ENCODE measurements at regions not wholly inside any gene's neighbourhood (a gene's known extent, or its start where the extent isn't known, plus 50 kb on each side); places are given as distances from the start of the nearest gene placed in this dataset.

DNA sequence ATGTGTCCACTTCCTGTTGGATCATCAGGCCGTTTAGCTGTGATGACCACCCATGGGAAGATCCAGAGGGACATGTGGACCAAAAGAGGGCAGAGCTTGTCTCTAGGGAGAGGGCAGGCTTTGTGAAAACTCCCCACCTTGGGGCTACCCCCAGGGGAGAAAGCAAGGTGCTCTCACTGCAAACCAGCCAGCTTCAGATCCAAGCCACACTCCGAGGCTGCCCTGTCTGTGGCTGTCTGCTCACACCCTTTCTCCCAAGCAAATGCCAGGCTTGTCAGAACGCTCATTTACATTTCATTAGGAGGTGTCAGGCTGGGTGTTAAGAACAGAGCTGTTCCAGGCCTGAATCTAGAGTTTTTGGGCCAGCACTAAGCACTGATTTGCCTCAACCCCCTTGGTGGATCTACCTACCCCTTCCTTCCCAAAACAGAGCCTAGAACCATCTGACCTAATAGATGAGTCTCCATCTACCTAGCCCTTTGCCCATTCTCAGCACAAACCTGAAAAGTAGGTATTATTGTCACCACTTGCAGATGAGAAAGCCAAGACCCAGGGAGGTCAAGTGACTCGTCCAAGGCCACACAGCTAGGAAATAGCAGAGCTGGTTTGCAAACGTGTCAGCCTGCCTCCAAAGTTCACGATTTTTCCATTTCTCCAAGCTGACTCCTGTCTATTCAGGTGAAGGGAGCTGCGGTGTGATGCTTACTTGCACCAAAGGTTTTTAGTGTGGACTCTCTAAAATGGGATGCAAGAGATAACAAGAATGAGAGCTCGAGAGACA lies 130.9 kb downstream of the EMX2 start:
- no peak for DNase-seq

DNA sequence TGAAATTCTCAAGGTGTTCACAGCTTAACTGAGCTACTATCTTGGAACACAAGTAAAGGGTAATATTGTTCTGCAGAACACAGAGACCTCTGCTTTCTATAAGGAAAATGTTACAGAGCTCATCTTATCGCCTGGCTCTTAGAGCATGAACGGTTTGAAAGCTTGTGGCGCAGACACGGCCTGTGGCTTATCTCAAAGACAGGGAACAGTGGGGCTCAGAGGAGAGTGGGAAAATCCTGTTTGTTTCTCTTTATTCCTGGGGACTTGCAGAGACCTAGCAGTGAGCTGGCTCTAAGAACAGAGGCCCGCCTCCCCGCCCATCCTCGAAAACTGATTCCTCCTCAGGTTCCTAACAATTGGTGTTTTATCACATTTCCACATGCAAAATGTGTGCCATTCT lies 131.7 kb downstream of the EMX2 start:
- no peak for DNase-seq

DNA sequence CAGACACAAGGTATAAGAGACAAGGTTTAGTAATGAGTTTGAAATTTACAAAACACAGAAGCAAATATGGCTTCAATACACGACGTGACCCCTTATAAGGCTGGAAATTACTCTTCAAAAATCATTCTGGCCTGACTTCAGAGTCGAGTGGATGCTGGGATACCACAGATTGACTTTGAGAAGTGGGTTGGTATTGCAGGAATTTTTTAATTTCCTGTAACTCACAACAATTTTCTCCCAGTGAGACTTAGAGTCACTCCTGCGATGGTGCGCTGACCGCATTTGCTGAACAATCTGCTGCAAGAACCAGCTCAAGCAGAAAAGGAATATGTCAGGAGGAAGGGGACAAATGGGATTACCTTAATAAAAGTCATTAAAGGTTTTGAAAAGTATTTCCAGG lies 132.1 kb downstream of the EMX2 start:
- DNase-seq, result no peak

DNA sequence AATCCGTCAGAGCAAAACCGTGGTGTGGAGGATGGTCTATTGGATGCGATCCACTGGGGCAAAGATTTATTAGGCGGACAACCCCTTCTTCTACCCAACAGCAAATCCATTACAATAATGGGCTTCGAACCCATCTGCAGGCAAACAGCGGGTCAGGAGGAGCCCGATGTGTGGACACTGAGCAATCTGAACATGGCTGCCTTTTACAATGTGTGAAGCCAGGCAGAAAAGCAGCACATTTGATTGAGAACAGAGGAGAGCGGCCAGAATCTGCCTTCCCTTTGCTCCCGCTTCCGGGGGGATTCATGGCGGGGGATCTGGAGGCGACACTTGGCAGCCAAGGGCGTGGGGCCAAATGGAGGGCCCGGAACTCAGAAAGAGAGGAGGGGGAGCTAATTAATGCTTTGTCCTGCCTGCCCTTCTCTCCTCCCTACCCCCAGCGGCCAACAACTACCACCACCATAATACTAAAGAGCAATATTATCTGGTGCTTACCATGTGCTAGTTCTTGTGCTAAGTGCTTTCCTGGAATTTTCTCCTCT lies 133.0 kb downstream of the EMX2 start:
- DNase-seq, result no peak

DNA sequence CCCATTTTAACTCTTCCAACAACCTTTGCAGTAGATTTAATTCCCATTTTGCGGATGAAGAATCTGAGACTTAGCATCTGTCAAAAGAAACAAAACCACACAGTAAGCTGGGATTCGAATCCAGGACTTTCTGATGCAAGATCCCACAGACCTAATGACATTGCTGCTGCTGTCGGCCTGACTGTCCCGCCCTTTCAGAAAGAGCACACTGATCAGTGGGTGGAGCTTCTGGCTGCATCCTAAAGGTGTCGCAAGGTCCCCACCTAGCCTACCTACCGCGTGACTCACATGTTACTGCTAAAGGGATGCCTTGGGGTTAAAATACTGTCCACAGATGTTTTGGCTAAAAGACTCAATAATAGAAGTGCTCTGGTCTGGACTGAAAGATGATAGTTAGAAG lies 134.7 kb downstream of the EMX2 start:
- no peak for DNase-seq

DNA sequence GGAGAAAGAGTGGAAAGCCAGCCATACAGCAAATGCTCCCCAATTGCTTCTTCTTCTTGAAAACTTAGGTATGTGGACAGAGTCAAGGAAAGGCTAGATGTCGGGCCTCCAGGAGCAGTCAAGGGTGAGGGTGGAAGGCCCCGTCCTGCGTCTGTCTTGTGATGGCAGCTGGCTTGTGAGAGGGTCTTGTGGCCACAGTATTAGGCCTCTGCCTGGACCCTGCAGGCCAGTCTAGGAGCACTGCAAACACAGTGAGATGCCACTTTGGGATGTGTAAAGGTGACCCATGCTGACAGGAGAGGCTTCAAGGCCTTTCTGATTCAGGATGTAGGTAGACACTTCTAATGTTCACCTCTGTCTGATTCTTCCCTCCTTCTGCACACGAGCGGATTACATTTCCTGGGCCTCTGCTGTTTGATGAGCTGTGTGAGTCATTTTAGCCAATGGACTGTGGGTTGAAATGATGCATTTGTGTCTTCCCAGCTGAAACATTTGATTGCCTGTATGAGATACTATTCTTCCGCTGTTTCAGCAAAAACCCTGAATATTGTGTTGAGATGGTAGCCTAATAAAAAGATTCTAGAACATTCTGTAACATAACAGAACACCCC lies 135.4 kb downstream of the EMX2 start:
- no peak for DNase-seq

DNA sequence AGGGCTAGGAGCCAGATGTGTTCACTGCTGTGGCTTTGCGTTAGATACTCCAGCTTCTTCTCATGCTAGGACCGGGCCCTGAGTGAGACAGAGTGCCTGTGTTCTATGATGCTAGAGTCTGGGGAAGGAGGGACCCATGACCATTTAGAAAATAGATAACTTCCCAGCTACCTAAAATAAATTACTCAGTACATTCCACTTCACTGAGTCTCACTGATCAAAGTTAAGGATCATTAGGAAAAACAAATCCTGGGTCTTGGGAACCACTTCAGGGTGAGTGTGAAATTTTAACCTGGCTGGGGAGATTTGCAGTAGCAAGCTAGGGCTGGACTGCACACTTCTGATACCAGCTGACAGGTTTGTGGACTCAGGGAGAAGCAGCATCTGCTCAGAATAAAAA lies 138.1 kb downstream of the EMX2 start:
- DNase-seq, result no peak

DNA sequence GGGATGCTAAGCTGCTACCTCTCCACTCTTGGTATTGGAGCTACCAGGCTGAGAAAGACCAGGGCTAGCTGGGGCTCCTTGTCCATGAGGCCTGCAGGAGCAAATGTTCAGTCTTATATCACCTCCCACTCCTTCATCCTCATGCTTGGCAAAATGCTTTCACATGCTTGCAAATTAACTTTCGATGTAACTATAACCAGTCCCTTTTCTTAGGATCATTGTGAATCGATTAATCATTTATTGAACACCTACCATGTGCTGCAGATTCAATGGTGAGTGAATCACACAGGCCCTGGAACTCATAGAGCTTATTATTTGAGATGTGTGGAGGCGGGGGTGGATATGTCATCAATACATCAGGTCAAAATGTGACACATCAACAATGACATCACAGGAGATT lies 138.6 kb downstream of the EMX2 start:
- no peak for DNase-seq

DNA sequence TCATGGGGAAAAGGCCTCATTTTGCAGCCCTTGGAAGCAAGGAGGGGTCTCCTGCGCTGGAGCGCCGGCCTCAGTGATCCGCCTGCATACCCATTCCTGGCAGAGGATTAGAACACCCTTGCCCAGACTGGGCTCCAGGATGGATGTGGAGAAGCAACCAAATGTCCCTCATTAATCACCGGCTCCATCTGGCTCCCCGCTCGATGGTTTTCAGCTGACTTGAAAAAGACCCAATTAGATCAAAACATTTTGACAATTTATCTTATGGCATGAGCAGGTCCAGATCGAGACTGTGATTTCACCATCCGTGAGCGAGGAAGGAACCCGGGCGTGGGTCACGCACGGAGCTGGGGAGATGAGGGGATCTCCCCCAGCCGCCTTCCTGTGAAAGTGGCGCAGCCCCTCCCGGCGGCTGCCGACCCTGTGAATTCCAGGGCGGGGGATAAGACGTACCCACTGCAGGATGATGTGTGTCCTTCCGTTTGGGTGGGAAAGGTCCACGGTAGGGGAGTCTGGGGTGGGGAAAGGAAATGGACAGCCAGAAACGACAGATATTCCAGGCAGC lies 141.6 kb downstream of the EMX2 start:
- no peak for DNase-seq

DNA sequence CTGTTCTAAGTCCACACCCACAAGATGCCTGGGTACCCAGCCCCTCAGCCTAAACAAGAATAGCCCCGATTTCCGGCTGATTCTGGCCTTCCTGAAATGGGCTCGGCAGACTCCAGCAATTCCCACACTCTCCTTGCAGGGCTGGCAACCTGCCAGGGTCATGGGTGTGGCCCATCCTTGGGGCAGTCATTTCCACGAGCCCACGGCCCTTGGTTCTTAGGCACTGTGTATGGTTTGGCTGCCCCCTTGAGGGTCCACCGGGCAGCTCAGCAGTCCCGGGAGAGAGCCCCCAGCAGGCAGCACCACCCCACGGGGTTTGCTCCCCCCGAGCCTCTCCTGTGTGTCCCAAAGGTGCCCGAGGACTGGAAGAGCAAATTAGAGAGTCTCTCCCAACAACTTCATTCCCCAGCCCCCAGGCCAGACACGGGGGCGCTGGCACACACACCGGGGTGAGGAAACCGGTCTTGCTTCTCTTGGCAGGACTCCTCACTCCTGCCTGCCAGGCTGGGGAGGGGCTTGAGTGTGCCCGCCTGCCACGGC lies 142.2 kb downstream of the EMX2 start:
- DNase-seq, result no peak

DNA sequence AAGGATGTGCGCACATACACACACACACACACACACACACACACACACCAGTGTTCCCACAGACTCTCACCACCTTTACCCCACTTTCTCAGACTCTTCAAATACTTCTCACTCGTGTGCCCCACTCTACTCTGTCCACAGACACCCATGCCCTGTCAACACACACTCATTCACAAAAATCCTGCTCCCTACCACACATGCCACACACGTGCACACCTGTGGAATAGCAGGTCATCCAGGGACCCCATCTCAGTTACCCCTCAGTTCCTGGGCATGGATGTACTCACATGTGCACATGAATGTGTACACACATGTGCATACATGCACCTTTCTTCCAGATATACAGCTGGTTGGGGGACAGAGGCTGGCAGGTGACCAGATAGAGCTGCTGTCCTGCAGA lies 142.9 kb downstream of the EMX2 start:
- DNase-seq, result no peak

DNA sequence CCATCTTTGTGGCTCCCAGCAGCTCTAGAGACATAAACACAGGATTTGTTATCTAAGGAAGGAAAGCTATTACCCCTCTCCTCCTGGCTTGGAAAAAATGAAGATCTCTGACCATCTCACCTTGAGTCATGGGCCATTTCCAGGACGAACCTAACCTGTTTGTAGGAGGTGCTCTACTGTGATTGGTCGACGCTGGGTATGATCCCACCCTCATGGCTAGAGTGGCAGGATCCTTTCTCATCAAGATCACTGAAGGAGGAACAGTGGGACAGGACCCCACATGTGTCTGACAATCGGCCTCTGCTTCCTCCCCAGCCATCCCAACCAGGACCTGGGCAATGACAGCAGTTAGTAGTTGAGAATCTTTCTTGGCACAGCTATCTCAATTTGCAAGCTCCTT lies 144.1 kb downstream of the EMX2 start:
- no peak for DNase-seq

DNA sequence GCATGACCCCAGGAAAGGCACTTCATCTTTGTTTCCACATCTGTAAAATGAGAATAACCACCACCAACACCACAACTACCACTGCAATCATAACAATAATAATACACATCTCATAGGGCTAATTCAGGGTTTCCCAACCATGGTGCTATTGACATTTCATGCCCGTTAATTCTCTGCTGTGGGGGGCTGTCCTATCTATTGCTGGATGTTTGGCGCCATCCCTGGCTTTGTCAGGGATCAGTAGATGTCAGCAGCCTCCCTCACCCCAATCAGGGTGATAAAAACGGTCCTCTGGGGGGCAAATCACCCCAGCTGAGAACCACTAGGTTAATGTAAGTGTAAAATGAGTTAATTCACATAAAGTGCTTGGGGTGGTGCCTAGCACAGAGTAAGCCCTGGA lies 145.8 kb downstream of the EMX2 start:
- no peak for DNase-seq

DNA sequence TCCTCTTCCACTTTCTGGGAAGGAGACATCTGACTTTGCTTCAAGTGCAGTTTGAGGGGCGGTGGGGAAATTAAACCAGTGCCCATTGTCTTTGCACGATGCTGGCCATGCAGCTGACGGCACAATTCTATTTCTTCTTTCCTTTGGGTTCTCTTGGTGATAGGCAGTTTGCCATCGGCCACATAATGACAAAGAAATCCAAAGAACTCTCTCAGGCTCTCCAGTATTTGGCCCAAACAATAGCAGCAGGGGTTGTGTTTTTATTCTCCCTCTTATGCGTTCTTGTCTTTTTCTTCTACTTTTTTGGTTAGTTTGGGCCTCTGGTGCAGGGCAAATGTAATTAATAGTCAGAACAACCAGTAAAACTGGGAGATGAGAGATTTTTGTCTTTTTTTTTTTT lies 147.0 kb downstream of the EMX2 start:
- no peak for DNase-seq

DNA sequence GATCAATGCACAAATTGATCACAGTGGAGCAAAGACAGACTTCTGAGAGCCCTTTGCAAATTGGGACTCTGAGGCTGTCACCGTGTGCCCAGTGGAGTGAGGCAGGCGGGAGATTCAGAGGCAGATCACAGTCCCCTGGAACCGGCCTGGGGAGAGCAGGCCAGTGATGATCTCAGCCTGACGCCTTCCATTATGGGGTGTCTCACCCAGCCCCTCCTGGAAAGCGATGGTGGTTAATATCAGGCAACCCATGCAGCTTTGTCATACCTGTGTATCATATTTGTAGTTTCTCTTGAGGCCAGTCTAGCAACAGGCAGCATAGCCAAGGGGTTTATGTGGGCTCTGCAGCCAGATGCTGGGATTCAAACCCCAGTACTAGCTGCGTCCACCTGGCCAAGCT lies 147.8 kb downstream of the EMX2 start:
- DNase-seq, result no peak

DNA sequence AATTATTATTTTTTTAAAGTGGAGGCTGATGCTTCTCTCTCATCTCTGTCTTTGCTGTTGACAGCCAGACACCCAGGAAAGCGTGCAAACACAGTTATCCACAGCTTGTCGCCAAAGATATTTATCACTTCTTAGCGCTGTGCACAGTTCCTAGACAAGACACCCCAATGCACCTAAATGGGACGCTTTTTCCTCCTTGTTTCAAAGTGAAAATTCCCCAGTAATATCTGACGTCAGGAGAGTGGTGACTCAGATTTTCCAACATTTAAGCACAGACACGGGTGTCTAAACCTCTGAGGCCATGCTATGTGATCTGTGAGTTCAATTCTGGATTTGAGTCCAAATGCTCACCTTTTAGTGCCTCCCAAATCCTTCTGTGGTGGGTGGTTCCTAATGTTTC lies 151.6 kb downstream of the EMX2 start:
- DNase-seq, result no peak

DNA sequence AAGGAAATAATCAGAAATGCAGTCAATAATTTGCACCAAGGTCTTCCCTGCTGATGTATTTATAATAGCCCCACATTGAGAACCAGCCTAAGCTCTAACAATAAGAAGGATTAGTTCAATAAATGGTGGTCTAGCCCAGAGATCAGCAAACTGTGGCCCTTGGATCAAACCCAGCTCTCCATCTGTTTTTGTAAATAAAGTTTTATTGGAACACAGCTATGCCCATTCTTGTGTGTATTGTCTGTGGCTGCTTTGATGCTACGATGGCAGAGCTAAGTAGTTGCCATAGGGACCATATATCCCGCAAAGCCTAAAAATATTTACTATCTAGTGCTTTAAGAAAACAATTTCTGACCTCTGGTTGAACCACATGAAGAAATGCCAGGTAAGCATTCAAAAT lies 154.9 kb downstream of the EMX2 start:
- no peak for DNase-seq

DNA sequence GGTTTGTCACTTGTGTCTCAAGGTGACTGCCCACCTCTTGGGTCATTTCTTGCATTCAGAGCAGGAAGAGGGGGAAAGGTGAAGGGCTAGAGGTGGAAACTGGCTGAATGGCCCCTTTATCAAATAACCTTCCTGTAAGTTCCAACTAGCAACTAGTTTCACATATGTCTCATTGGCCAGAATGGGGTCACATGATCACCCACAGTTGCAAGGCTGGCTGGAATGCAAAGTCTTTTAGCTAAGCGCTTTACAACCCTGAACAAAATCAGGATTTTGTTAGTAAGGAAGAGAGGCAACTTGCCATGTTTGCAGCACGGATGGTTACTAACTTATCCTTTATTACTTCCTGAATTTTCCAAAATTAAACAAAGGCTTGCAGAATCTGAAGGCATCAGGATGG lies 156.3 kb downstream of the EMX2 start:
- DNase-seq, result no peak

DNA sequence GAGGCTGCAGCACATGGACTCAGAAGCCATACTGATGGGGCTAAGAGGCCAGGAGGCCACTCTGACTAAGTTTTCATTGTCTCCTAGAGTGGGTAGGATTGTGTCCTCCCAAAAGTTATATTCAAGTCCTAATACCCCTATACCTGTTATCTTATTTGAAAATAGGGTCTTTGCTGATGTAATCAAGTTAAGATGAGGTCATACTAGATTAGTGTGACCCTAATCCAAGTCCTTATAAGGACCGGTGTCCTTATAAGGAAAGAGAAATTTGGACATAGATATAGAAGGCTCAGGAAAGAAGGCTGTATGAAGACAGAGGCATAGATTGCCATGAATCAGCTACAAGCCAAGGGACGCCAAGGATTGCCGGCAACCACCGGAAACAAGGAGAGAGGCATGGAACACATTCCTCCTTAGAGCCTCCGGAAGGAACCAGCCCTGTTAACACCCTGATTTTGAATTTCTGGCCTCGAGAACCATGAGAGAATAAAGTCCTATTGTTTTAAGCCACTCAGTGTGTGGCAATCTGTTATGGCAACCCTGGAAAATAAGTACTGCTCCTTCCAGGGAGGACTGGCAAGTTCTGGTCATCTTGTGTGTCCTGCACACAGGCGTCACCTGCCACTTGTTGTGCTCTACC lies 157.0 kb downstream of the EMX2 start:
- DNase-seq, result no peak

DNA sequence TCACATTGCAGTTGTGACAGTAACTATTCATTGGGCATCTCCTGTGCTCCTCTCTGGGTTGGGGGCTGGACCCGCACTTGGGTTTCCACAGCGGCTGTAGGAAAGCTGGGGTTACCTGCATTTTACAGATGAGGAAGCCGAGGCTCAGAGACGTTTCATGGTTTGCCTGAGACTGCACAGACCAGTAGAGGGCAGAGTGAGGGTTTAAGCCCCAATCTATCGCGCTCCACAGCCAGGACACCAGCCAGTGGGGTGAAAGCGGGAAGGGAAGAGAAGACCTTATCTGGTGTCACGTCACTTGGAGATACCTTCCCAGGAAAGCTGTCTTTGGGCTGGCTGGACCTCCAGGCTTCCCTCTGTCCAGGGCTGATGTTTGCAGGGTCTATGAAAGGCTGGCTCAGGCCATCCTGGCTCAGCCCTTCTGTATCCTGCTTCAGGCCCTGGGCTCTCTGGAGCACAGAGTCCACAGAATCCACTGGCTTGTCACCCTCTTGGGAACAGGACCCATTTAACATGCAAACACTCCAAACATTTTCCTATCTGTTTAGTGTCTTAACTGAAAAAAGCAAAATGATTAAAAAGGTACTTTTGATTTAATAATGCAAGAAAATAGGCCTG lies 167.7 kb downstream of the EMX2 start:
- no peak for DNase-seq

DNA sequence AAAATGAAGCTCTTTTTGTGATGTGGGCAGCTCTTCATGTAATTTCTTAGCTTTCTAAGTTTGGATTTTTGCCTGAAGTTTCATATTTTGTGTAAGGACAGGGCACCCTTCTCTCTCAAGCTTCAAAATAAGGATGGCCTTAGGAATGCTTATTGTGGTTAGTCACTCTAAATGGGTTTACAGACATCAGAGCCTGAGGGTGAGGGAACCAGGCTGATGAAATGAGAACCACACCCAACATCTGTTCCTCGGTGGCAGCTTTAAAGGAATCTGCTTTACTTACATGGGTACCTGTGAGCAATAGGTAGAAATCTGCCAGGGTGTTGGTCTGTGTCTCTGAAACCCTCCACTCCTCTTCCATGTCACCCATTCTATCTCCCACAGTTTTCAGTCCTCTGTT lies 174.3 kb downstream of the EMX2 start:
- no peak for DNase-seq

DNA sequence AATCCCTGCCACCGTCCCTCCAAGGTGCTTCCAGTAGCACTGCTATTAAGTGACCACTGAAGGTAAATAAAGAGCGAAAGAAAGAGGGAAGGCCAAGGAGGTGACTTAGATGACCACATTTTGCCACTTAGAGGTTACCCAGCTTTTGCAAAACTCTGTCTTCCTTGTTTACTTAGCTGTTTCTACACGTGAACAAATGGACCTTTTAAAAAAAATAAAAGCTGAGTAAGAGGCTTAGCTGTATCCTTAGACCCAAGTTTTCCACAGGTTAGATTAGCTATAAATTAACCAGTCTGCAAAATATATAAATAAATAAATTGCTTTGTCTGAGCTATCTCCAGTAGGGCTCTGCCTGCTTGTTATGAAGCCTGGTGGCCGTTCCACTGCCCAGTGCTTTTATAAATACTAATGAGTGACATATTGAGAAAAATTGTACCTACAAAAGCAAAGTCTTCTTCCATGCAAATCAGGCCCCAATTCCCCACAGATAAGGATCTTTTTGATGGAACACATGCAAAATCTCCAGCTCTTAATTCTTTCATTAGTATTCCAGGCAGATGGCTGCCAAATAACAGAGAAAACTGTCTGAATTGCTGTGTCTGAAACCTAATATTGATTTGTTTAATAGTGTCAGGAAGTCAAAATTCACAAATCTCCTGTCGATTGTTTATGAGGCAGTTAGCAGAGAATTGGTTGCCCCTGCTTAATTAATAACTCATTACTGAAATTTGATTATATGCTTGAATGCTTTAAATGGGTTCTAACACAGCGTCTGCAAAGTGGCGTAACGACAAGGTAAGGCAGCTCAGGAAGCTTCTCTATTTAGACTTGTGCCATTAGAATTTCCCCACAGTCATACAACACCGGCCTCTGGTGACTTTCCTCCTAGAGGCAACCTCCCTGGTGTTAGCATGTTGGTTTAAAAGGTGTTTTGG lies 176.7 kb downstream of the EMX2 start:
- no peak for DNase-seq

All from NCI-H345 (cell line).